SK-N-SH treated with all-trans-retinoic acid at 6 μM for 48 hours (cell line): ENCODE measurements at regions not wholly inside any gene's neighbourhood (a gene's known extent, or its start where the extent isn't known, plus 50 kb on each side); places are given as distances from the start of the nearest gene placed in this dataset.

Source experiments
- ATAC-seq: fragments of 200-7000 bp; cut with Tn5 transposase; 3 replicates; pipeline ENCODE4 v1.9.1; 2020; ENCODE audit warnings: mild to moderate bottlenecking, moderate library complexity
- ARNTL ChIP-seq: fragments of 450-650 bp; formaldehyde crosslinking; IDR thresholded peaks from 2 replicates; pipeline ENCODE4 v1.5.0; 2020; ENCODE audit warnings: low read depth, mild to moderate bottlenecking, moderate library complexity, borderline replicate concordance
- BACH2 ChIP-seq: fragments of 250-450 bp; sonication (Bioruptor Pico); IDR thresholded peaks from 2 replicates; pipeline ENCODE4 v1.9.0; 2021; ENCODE audit warnings: mild to moderate bottlenecking, borderline replicate concordance
- CREB5 ChIP-seq: fragments of 250-450 bp; sonication (Bioruptor Pico); IDR thresholded peaks from 2 replicates; pipeline ENCODE4 v1.5.1; 2020; ENCODE audit warnings: low read depth, mild to moderate bottlenecking, moderate library complexity
- CSDC2 ChIP-seq: fragments of 250-450 bp; sonication (Bioruptor Pico); IDR thresholded peaks from 2 replicates; pipeline ENCODE4 v1.5.0; 2020; ENCODE audit warnings: mild to moderate bottlenecking, moderate library complexity
- CSRNP3 ChIP-seq: fragments of 250-450 bp; sonication (Bioruptor Pico); IDR thresholded peaks from 2 replicates; pipeline ENCODE4 v1.5.1; 2021; ENCODE audit warnings: mild to moderate bottlenecking, moderate library complexity
- ESRRG ChIP-seq: fragments of 250-450 bp; sonication (Bioruptor Pico); IDR thresholded peaks from 2 replicates; pipeline ENCODE4 v1.6.1; 2021; ENCODE audit warnings: mild to moderate bottlenecking
- GLIS3 ChIP-seq: fragments of 250-450 bp; sonication (Bioruptor Pico); IDR thresholded peaks from 2 replicates; pipeline ENCODE4 v1.5.0; 2020; ENCODE audit warnings: mild to moderate bottlenecking, moderate library complexity
- ISL1 ChIP-seq: fragments of 250-450 bp; sonication (Bioruptor Pico); IDR thresholded peaks from 2 replicates; pipeline ENCODE4 v2.1.2; 2022; ENCODE audit warnings: mild to moderate bottlenecking, moderate library complexity
- OSR1 ChIP-seq: fragments of 250-450 bp; sonication (Bioruptor Pico); IDR thresholded peaks from 2 replicates; pipeline ENCODE4 v1.8.0; 2022; ENCODE audit warnings: moderate library complexity, mild to moderate bottlenecking, inconsistent platforms
- PATZ1 ChIP-seq: fragments of 250-450 bp; sonication (Bioruptor Pico); IDR thresholded peaks from 2 replicates; pipeline ENCODE4 v1.8.0; 2020; ENCODE audit warnings: mild to moderate bottlenecking, moderate library complexity, borderline replicate concordance
- POU6F1 ChIP-seq: fragments of 250-450 bp; sonication (Bioruptor Pico); IDR thresholded peaks from 2 replicates; pipeline ENCODE4 v1.8.0; 2021; ENCODE audit warnings: low read depth, mild to moderate bottlenecking, moderate library complexity, borderline replicate concordance
- PPARA ChIP-seq: fragments of 250-450 bp; sonication (Bioruptor Pico); IDR thresholded peaks from 2 replicates; pipeline ENCODE4 v1.5.0; 2020; ENCODE audit warnings: mild to moderate bottlenecking, borderline replicate concordance
- SNAI2 ChIP-seq: fragments of 250-450 bp; sonication (Bioruptor Pico); IDR thresholded peaks from 2 replicates; pipeline ENCODE4 v1.5.0; 2020; ENCODE audit warnings: mild to moderate bottlenecking, moderate library complexity
- TCF4 ChIP-seq: fragments of 250-450 bp; sonication (Bioruptor Pico); IDR thresholded peaks from 2 replicates; pipeline ENCODE4 v1.8.0; 2021; ENCODE audit warnings: mild to moderate bottlenecking, moderate library complexity, borderline replicate concordance
- TOX ChIP-seq: fragments of 250-450 bp; sonication (Bioruptor Pico); IDR thresholded peaks from 2 replicates; pipeline ENCODE4 v1.8.0; 2021; ENCODE audit warnings: mild to moderate bottlenecking, moderate library complexity, borderline replicate concordance
- TSHZ2 ChIP-seq: fragments of 250-450 bp; sonication (Bioruptor Pico); IDR thresholded peaks from 2 replicates; pipeline ENCODE4 v1.5.0; 2020; ENCODE audit warnings: mild to moderate bottlenecking, moderate library complexity
- ZC3H10 ChIP-seq: fragments of 250-450 bp; sonication (Bioruptor Pico); IDR thresholded peaks from 2 replicates; pipeline ENCODE4 v1.5.1; 2021; ENCODE audit warnings: mild to moderate bottlenecking, moderate library complexity
- ZFP3 ChIP-seq: fragments of 250-450 bp; sonication (Bioruptor Pico); IDR thresholded peaks from 2 replicates; pipeline ENCODE4 v1.5.0; 2020; ENCODE audit warnings: mild to moderate bottlenecking, moderate library complexity
- ZFP30 ChIP-seq: fragments of 450-650 bp; formaldehyde crosslinking; IDR thresholded peaks from 2 replicates; pipeline ENCODE4 v1.5.0; 2022; ENCODE audit warnings: mild to moderate bottlenecking, moderate library complexity
- ZNF565 ChIP-seq: fragments of 450-650 bp; formaldehyde crosslinking; conservative IDR thresholded peaks from 2 replicates; pipeline ENCODE4 v1.5.0; 2020; ENCODE audit warnings: low read depth, mild to moderate bottlenecking, moderate library complexity
- ZNF70 ChIP-seq: fragments of 450-650 bp; formaldehyde crosslinking; IDR thresholded peaks from 2 replicates; pipeline ENCODE4 v1.5.0; 2020; ENCODE audit warnings: mild to moderate bottlenecking, moderate library complexity

- TF ChIP-seq ESRRG (CRISPR knock-in tag) (no peak), SNAI2 (CRISPR knock-in tag) (no peak), BACH2 (CRISPR knock-in tag) (no peak), TCF4 (no peak), CREB5 (no peak), OSR1 (no peak), ARNTL (CRISPR knock-in tag) (no peak), ZFP3 (no peak), PATZ1 (CRISPR knock-in tag) (no peak), TOX (CRISPR knock-in tag) (no peak), ZNF70 (CRISPR knock-in tag) (no peak), PPARA (CRISPR knock-in tag) (no peak), TSHZ2 (no peak), ZNF565 (CRISPR knock-in tag) (no peak), ISL1 (CRISPR knock-in tag) (no peak), ZC3H10 (no peak), CSDC2 (CRISPR knock-in tag) (no peak), ZFP30 (no peak)
- ATAC-seq: no peak
Measured at GRCh38 chr7:81355911-81356310, 413.9 kb downstream of the HGF start.

- no peak for ATAC-seq
Measured at GRCh38 chr7:81349044-81349443, 420.8 kb downstream of the HGF start.

GRCh38 chr7:81339946-81340345 lies 421.1 kb upstream of the SEMA3C start:
- ATAC-seq: no peak
- TF ChIP-seq ZNF565 (CRISPR knock-in tag): no peak
- no peak for TF ChIP-seq BACH2 (CRISPR knock-in tag)
- no peak for TF ChIP-seq OSR1
- no peak for TF ChIP-seq CSDC2 (CRISPR knock-in tag)
- no peak for TF ChIP-seq GLIS3 (CRISPR knock-in tag)
- TF ChIP-seq POU6F1 (CRISPR knock-in tag): no peak
- TF ChIP-seq PPARA (CRISPR knock-in tag): no peak
- TF ChIP-seq ESRRG (CRISPR knock-in tag): no peak
- no peak for TF ChIP-seq ZFP3
- no peak for TF ChIP-seq TOX (CRISPR knock-in tag)
- TF ChIP-seq SNAI2 (CRISPR knock-in tag): no peak
- TF ChIP-seq CSRNP3 (CRISPR knock-in tag): no peak
- no peak for TF ChIP-seq ZFP30
- TF ChIP-seq ARNTL (CRISPR knock-in tag): no peak

More at GRCh38 chr7:81349044-81349443, 420.8 kb downstream of the HGF start:
- TF ChIP-seq CREB5 (no peak), ISL1 (CRISPR knock-in tag) (no peak), TCF4 (no peak), POU6F1 (CRISPR knock-in tag) (no peak), PPARA (CRISPR knock-in tag) (no peak)
